Uterus (tissue), 3 donors: ENCODE measurements at regions not wholly inside any gene's neighbourhood (a gene's known extent, or its start where the extent isn't known, plus 50 kb on each side); places are given as distances from the start of the nearest gene placed in this dataset.
"Not testable (repeated sequence)": the region's sequence is repeated elsewhere in the genome, so short reads cannot be mapped to it uniquely, and the experiment has no call there.

ENCODE experiments used
- DNase-seq, 2 donors: peaks; one replicate each; pipeline ENCODE4 v3.0.0-alpha.2; 2019 to 2020
- H3K27ac ChIP-seq, 2 donors: fragments of 200-600 bp; sonication (generic); 1 replicate in 1 of 2; 2 replicates in 1 of 2; pipeline ENCODE4 v1.5.1; 2016 to 2018
- H3K27me3 ChIP-seq, 2 donors: fragments of 200-600 bp; sonication (generic); one replicate each; pipeline ENCODE4 v1.5.1; 2018 to 2019; ENCODE audit warnings: control low read depth in 1 of 2
- H3K36me3 ChIP-seq, 2 donors: fragments of 200-600 bp; sonication (generic); one replicate each; pipeline ENCODE4 v1.5.1; 2019; ENCODE audit warnings: control low read depth in 1 of 2
- H3K4me1 ChIP-seq, 2 donors: fragments of 200-600 bp; sonication (generic); one replicate each; pipeline ENCODE4 v1.5.1; 2018 to 2019; ENCODE audit warnings: control low read depth in 1 of 2
- H3K4me3 ChIP-seq, 2 donors: fragments of 200-600 bp; sonication (generic); 1 replicate in 1 of 2; 2 replicates in 1 of 2; pipeline ENCODE4 v1.5.1; 2018 to 2019; ENCODE audit warnings: mild to moderate bottlenecking in 1 of 2
- H3K9me3 ChIP-seq, 2 donors: fragments of 200-600 bp; sonication (generic); one replicate each; pipeline ENCODE4 v1.5.1; 2019; ENCODE audit warnings: control low read depth in 1 of 2
- POLR2A ChIP-seq, 2 donors: fragments of 450-650 bp; IDR thresholded peaks; one replicate each; pipeline ENCODE4 v1.6.1; 2016; ENCODE audit warnings: antibody characterized with exemption in 2 of 2, mild to moderate bottlenecking in 1 of 2, moderate library complexity in 1 of 2
- intact Hi-C: fragments of 100-400 bp; cut with DNase I; formaldehyde crosslinking; loops from one replicate; pipeline ENCODE4 v1.15.1; 2023; ENCODE audit warnings: low total_unique reads
- TF ChIP-seq, protein P1 (sequence below), 4 experiments: fragments of 200-600 bp in 2 of 4; fragments of 450-650 bp in 2 of 4; sonication (generic) in 2 of 4; IDR thresholded peaks; one replicate each; pipeline ENCODE4 v1.5.1; 2016 to 2019; ENCODE audit warnings: antibody characterized with exemption in 4 of 4, mild to moderate bottlenecking in 2 of 4, moderate library complexity in 1 of 4
- donor health status: DM: yes; HTN: yes; CAD: no.

DNA sequence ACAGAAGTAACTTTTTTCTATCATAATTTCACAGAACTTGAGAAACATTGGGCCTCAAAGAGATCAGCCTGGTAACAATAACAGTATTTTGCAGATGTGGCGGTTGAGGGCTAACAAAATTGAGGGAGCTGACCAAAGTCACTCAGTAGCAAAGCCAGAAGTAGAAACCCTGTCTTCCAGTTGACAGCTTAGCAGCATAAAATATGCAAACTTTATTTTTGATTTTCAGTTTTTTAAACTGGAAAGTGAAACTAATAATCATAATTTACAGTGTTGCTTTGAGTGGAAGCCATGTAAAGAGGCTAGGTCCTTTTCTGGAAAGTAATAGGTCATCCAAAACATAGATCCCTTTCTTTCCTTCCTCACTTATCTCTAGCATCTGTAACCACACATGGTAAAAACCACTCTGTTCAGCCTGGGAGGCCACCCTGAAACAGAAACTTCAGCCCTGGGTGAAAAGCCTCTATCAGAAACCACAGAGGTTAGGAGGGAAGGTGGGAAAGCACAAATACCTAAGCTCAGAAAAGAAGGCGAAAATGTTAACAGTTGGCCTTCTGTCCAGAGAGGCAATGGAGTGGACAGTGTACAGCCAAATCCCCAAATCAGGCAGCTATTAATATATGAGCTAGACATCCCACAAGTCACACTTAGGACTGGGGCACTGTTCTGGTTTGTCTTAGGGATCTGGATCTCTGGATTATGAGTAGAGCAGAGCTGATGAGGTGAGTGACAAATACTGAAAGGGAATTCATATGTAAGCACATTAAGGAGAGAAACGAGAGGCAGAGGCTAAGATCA is 61.1 kb upstream of the ARSJ start:
- no peak overlapping the region for H3K4me3 ChIP-seq
- no peaks in the 10 kb centered on the region for H3K27me3 ChIP-seq
- H3K4me1 ChIP-seq: no peaks in the 10 kb centered on the region
- no peak for DNase-seq
- TF ChIP-seq, protein P1, sequence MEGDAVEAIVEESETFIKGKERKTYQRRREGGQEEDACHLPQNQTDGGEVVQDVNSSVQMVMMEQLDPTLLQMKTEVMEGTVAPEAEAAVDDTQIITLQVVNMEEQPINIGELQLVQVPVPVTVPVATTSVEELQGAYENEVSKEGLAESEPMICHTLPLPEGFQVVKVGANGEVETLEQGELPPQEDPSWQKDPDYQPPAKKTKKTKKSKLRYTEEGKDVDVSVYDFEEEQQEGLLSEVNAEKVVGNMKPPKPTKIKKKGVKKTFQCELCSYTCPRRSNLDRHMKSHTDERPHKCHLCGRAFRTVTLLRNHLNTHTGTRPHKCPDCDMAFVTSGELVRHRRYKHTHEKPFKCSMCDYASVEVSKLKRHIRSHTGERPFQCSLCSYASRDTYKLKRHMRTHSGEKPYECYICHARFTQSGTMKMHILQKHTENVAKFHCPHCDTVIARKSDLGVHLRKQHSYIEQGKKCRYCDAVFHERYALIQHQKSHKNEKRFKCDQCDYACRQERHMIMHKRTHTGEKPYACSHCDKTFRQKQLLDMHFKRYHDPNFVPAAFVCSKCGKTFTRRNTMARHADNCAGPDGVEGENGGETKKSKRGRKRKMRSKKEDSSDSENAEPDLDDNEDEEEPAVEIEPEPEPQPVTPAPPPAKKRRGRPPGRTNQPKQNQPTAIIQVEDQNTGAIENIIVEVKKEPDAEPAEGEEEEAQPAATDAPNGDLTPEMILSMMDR (IDR thresholded peaks at IDR 0.05): no peak
- no peak for TF ChIP-seq POLR2A (IDR thresholded peaks at IDR 0.05)
- no peaks in the 10 kb centered on the region for H3K9me3 ChIP-seq
- intact Hi-C loops: no loop called here
- H3K36me3 ChIP-seq: no peaks in the 10 kb centered on the region
- no peak overlapping the region for H3K27ac ChIP-seq

DNA sequence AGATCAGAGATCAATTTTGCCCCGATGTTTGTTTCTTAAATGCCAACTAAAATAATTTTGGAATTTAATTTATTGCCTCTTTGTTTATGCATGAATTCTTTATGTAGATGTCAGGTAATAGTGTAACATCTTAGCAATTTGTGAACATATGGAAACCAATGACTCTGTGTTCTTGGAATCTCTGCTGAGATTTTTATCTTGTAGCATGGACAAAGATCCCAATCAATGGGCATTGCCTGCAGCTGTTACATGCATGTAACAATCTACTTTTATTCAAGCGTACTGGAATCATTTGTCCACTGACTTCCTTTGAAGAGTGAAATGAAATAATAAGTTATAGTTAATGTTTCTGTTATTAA is 61.6 kb upstream of the ARSJ start:
- Histone ChIP-seq H3K4me3 (no peak overlapping the region), H3K4me1 (no peaks in the 10 kb centered on the region), H3K36me3 (no peaks in the 10 kb centered on the region), H3K27me3 (no peaks in the 10 kb centered on the region), H3K9me3 (no peaks in the 10 kb centered on the region), H3K27ac (no peak overlapping the region)
- no peak for DNase-seq
- no peak for TF ChIP-seq POLR2A (IDR thresholded peaks at IDR 0.05)
- TF ChIP-seq, protein P1 (IDR thresholded peaks at IDR 0.05): no peak
- intact Hi-C loops: no loop called here

DNA sequence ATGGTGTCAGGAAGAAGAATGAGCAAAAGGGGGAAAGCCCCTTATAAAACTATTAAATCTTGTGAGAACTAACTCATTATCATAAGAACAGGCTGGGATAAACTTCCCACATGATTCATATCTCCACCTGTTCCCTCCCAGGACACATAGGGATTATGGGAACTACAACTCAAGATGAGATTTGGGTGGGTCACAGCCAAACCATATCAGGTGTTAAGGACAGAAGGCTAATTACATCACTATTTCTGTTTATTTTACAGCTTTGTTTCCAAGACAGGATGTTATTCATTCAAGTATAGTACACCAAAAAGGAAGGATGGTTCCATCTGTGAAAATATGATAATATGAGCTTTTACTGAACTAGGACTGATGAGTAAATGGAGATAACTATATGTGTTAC is 63.7 kb upstream of the ARSJ start:
- Histone ChIP-seq H3K4me3 (no peak overlapping the region), H3K9me3 (no peaks in the 10 kb centered on the region), H3K27me3 (no peaks in the 10 kb centered on the region), H3K27ac (no peak overlapping the region), H3K4me1 (no peaks in the 10 kb centered on the region), H3K36me3 (no peaks in the 10 kb centered on the region)
- TF ChIP-seq, protein P1 (IDR thresholded peaks at IDR 0.05): no peak
- TF ChIP-seq POLR2A (IDR thresholded peaks at IDR 0.05): no peak
- DNase-seq: no peak
- intact Hi-C loops: no loop called here

DNA sequence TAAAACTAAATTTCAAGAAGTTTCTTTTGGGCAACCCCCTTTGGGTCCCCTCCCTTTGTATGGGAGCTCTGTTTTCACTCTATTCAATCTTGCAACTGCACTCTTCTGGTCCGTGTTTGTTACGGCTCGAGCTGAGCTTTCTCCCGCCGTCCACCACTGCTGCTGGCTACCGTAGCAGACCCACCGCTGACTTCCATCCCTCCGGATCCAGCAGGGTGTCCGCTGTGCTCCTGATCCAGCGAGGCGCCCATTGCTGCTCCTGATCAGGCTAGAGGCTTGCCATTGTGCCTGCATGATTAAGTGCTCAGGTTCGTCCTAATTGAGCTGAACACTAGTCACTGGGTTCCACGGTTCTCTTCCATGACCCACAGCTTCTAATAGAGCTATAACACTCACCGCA is 64.9 kb upstream of the ARSJ start:
- H3K27me3 ChIP-seq, H3K36me3 ChIP-seq, H3K4me1 ChIP-seq, H3K4me3 ChIP-seq, intact Hi-C loops, H3K9me3 ChIP-seq, H3K27ac ChIP-seq, DNase-seq: not testable (repeated sequence)

DNA sequence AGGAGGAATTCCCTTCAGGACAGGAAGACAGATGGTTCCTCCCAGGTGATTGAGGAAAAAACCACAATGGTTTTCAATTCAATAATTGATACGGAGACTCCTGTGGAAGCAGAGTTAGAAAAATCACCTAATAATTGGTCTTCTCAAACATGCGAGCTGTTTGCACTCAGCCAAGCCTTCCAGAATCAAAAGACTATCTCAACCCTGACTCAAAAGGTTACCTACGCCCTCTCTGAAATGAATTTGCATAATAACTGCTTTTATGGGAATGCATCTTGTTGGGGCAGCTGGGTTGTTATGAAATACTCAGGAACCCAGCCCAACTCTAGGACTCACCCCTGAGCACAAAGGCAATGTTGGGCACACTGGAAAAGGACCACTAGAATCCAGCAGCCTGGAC is 66.9 kb upstream of the ARSJ start:
- no peak for TF ChIP-seq POLR2A (IDR thresholded peaks at IDR 0.05)
- TF ChIP-seq, protein P1 (IDR thresholded peaks at IDR 0.05): no peak
- intact Hi-C loops: no loop called here
- Histone ChIP-seq H3K4me3 (no peak overlapping the region), H3K27me3 (no peaks in the 10 kb centered on the region), H3K4me1 (no peaks in the 10 kb centered on the region), H3K9me3 (no peaks in the 10 kb centered on the region), H3K36me3 (no peaks in the 10 kb centered on the region), H3K27ac (no peak overlapping the region)
- no peak for DNase-seq

DNA sequence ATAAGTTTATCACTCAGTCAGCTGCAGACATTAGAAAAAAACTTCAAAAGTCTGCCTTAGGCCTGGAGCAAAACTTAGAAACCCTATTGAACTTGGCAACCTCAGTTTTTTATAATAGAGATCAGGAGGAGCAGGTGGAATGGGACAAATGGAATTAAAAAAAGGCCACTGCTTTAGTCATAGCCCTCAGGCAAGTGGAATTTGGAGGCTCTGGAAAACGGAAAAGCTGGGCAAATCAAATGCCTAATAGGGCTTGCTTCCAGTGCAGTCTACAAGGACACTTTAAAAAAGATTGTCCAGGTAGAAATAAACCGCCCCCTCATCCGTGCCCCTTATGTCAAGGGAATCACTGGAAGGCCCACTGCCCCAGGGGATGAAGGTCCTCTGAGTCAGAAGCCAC is 68.7 kb upstream of the ARSJ start:
- H3K9me3 ChIP-seq, H3K27ac ChIP-seq, DNase-seq, H3K4me1 ChIP-seq, H3K27me3 ChIP-seq, H3K4me3 ChIP-seq, H3K36me3 ChIP-seq, intact Hi-C loops: not testable (repeated sequence)
